ENCODE measurements at regions not wholly inside any gene's neighbourhood (a gene's known extent, or its start where the extent isn't known, plus 50 kb on each side); places are given as distances from the start of the nearest gene placed in this dataset.

DNA sequence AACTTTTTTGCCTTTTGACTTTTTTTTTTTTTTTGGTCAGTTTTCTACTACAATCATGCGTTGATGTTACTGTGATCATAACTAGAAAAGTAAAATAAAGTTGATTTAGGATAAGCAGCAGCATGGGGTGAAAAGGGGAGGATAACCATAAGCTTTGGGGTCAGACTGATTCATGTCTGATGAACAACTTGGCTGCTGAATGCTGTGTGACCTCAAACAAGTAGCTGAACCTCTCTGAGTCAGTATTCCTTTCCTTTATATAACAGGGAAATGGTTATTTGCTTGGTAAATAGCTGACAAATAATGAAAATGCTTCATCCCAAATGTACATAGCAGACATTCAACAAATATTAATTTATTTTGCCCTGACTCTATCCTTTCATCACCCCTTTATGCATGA is 413.0 kb downstream of the VRK1 start:
- TF ChIP-seq POLR2A (IDR thresholded peaks at IDR 0.05; ENCODE audit: low read length) (no peak), GATA1 (IDR thresholded peaks at IDR 0.05; ENCODE audit: low read depth, low read length) (no peak)

All from erythroblast (primary cell).